ENCODE measurements at regions not wholly inside any gene's neighbourhood (a gene's known extent, or its start where the extent isn't known, plus 50 kb on each side); places are given as distances from the start of the nearest gene placed in this dataset.

DNA sequence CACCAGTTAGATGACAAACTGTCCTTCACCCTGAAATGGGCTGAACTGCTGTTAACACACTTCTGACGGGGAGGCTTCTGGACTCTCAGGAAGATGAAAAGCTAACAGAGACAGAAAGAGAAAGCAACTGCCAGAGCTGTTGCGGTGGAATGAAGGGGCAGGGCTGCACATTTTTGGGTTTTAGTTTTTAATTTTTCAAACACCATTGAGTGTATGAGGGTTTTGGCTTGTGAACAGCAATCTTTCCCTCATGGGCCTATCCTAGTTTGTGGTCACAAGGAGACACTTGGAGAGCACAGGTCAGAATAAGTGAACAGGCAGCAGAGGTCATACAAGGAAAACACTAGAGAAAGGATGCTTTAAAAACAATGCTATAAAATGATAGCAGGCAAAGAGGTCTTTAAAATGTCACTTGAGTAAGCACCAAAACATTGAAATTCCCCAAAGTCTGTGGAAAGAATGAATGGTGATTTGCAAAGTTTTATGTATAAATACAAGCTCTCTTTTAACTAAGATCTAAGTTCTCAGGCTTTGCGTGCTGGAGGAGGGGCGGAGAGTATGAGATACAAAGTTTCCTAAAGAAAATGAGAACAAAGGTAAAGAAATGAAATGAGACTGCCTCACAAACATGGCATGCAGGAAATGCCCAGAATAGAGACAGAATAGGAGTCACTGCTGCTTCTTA lies 101.4 kb upstream of the GLI3 start:
- no peaks in the 10 kb centered on the region for H3K9me3 ChIP-seq (ENCODE audit: control insufficient read depth, low read depth, low read length)
- no peaks in the 10 kb centered on the region for H3K79me2 ChIP-seq (ENCODE audit: insufficient read depth, low read length)
- no peak overlapping the region for H2BK5ac ChIP-seq (ENCODE audit: insufficient read length, low read length)
- no peak overlapping the region for H3K23ac ChIP-seq (ENCODE audit: insufficient read length, low read depth, low read length)
- H2BK20ac ChIP-seq (ENCODE audit: low read depth, low read length, poor library complexity, severe bottlenecking), result no peak overlapping the region
- WGBS (ENCODE audit: extremely low coverage, insufficient read length, low lambda C conversion rate), result no CpG with 5 or more reads among the region's 4 CpGs
- H3K27me3 ChIP-seq (ENCODE audit: insufficient read depth, low read length), result no peaks in the 10 kb centered on the region
- no peak overlapping the region for H2BK120ac ChIP-seq (ENCODE audit: low read depth, low read length, poor library complexity, severe bottlenecking)
- H3K23me2 ChIP-seq (ENCODE audit: insufficient read length, low read depth, low read length, poor library complexity, severe bottlenecking), result no peaks in the 10 kb centered on the region
- no peaks in the 10 kb centered on the region for H3K79me1 ChIP-seq (ENCODE audit: insufficient read depth, low read depth, low read length, poor library complexity, severe bottlenecking)
- Mint-ChIP-seq H3K27me3 (ENCODE audit: low read depth) (no peaks in the 10 kb centered on the region), H3K36me3 (ENCODE audit: insufficient read depth in 1 of 3, low read depth in 3 of 3) (no peaks in the 10 kb centered on the region), H3K4me1 (peaks cover 17 to 23% of the 10 kb centered on the region in 2 experiments), H3K9me3 (peaks cover 0 to 3% of the 10 kb centered on the region in 2 experiments; a peak in 1 of 5 replicates), H3K4me3 (no peak overlapping the region), H3K27ac (peak overlapping the region in 1 of 3 experiments; percentile 65; a peak in 2 of 7 replicates)
- no peak for TF ChIP-seq CTCF (conservative IDR thresholded peaks at IDR 0.05)
- H4K8ac ChIP-seq (replicated peaks; ENCODE audit: insufficient read length, low read depth, low read length), result no peak overlapping the region
- H4K91ac ChIP-seq (ENCODE audit: insufficient read length, low read depth, low read length), result no peak overlapping the region
- no peak overlapping the region for H3T11ph ChIP-seq (ENCODE audit: low read length)
- H3K4me1 ChIP-seq (ENCODE audit: insufficient read depth, low read length), result peaks cover 3% of the 10 kb centered on the region; the same call in 1 of the 2 replicates
- no peak overlapping the region for H3K9ac ChIP-seq (ENCODE audit: extremely low read depth, insufficient read length, low read length)
- no peak for DNase-seq
- H4K5ac ChIP-seq (ENCODE audit: insufficient read length, low read depth, low read length), result no peak overlapping the region
- H3K14ac ChIP-seq (ENCODE audit: insufficient read depth, low read length), result no peak overlapping the region
- H3K18ac ChIP-seq (ENCODE audit: insufficient read length, low read depth, low read length), result no peak overlapping the region
- H3K27ac ChIP-seq (ENCODE audit: insufficient read length, low read depth, low read length), result no peak overlapping the region
- no peak overlapping the region for H2AK5ac ChIP-seq (ENCODE audit: insufficient read length, low read length)
- no peak overlapping the region for H2AFZ ChIP-seq (ENCODE audit: low read length)
- H3K4me2 ChIP-seq (ENCODE audit: insufficient read depth, insufficient read length, low read length), result no peak overlapping the region
- H3K56ac ChIP-seq (ENCODE audit: insufficient read length, low read depth, low read length), result no peak overlapping the region
- no peak overlapping the region for H2BK15ac ChIP-seq (ENCODE audit: low read depth, low read length)
- no peak overlapping the region for H3K4ac ChIP-seq (ENCODE audit: low read depth, low read length)
- no peak overlapping the region for H2BK12ac ChIP-seq (ENCODE audit: insufficient read length, low read depth, low read length)
- H4K20me1 ChIP-seq (ENCODE audit: control insufficient read depth, insufficient read depth, insufficient read length), result no peaks in the 10 kb centered on the region
